Transverse colon (tissue), 4 donors: ENCODE measurements at regions not wholly inside any gene's neighbourhood (a gene's known extent, or its start where the extent isn't known, plus 50 kb on each side); places are given as distances from the start of the nearest gene placed in this dataset.

Experiments
- DNase-seq: peaks from one replicate; pipeline ENCODE4 v3.0.0-alpha.2; 2019
- H3K27ac ChIP-seq, 4 donors: fragments of 200-600 bp; sonication (generic); 2 replicates each; pipeline ENCODE4 v1.5.1; 2016 to 2018; ENCODE audit warnings: inconsistent platforms in 4 of 4
- H3K27me3 ChIP-seq: fragments of 200-600 bp; sonication (generic); 2 replicates; pipeline ENCODE4 v1.5.1; 2017; ENCODE audit warnings: inconsistent platforms
- H3K36me3 ChIP-seq, 4 donors: fragments of 200-600 bp; sonication (generic); 2 replicates each; pipeline ENCODE4 v1.5.1; 2017 to 2019; ENCODE audit warnings: inconsistent platforms in 4 of 4
- H3K4me1 ChIP-seq, 4 donors: fragments of 200-600 bp; sonication (generic); 2 replicates each; pipeline ENCODE4 v1.5.1; 2017 to 2020; ENCODE audit warnings: inconsistent platforms in 4 of 4
- H3K4me3 ChIP-seq, 4 donors: fragments of 200-600 bp; sonication (generic); 1 replicate in 1 of 4; 2 replicates in 3 of 4; pipeline versions ENCODE4 v1.5.1 to v1.6.1; 2017 to 2019; ENCODE audit warnings: inconsistent platforms in 4 of 4
- H3K9me3 ChIP-seq, 2 donors: fragments of 200-600 bp; sonication (generic); 2 replicates each; pipeline ENCODE4 v1.5.1; 2017 to 2019; ENCODE audit warnings: inconsistent platforms in 2 of 2
- EP300 ChIP-seq: sonication (generic); formaldehyde crosslinking; IDR thresholded peaks from one replicate; pipeline ENCODE4 v1.6.1; 2017; ENCODE audit warnings: antibody characterized with exemption, low read depth
- POLR2A ChIP-seq: fragments of 450-650 bp; IDR thresholded peaks from one replicate; pipeline ENCODE4 v1.6.1; 2016; ENCODE audit warnings: antibody characterized with exemption, mild to moderate bottlenecking, moderate library complexity
- POLR2AphosphoS5 ChIP-seq, 3 donors: sonication (generic); formaldehyde crosslinking; IDR thresholded peaks; one replicate each; pipeline ENCODE4 v1.6.1; 2016; ENCODE audit warnings: antibody characterized with exemption in 3 of 3
- WGBS, 2 donors: methylation state at CpG; one replicate each; pipeline ENCODE4 v1.1.5; 2018; ENCODE audit warnings: low coverage in 1 of 2; 5-methylcytosine and 5-hydroxymethylcytosine counted together
- in situ Hi-C, 4 donors: fragments of 200-750 bp; cut with MboI; loops; one replicate each; pipeline versions ENCODE4 v1.15.0 to v1.15.1; 2017; ENCODE audit warnings: low sequenced_read_pairs in 3 of 4, low pct_ligation_motif_present in 1 of 4, low pct_unique_long_range_greater_than_20kb in 1 of 4
- intact Hi-C: fragments of 100-400 bp; cut with DNase I; formaldehyde crosslinking; loops from one replicate; pipeline ENCODE4 v1.15.1; 2023; ENCODE audit warnings: low total_unique reads
- TF ChIP-seq, protein P1 (sequence below), 5 experiments: fragments of 200-600 bp in 3 of 5; fragments of 450-650 bp in 2 of 5; sonication (generic) in 3 of 5; IDR thresholded peaks; 1 replicate in 2 of 5; 2 replicates in 3 of 5; pipeline ENCODE4 v1.5.1; 2016 to 2017; ENCODE audit warnings: antibody characterized with exemption in 5 of 5, inconsistent platforms in 3 of 5, mild to moderate bottlenecking in 2 of 5, moderate library complexity in 1 of 5

DNA sequence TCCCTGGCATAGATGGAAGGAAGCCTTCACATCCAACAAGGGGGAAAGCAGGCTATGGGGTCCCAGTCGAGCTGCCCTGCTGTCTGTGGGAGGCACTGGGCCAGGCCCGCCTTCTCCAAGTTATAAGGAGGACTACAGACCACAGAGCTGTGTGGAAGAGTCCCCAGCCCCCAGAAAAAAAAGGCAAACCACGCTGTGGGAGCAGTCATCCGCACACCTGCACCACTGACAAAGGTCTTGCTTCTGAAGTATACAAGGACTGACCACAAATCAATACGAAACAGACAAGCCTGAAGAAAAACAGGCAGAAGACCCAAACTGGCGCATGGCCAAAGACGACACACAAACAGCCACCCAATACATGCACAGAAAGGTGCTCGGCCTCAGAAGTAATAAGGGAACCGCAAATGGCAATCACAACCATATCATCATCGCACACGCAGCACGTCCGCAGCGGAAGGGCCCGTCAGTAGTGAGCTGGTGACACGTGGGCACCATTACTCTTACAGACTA is 384.1 kb downstream of the CTTN start:
- H3K9me3 ChIP-seq, result no peaks in the 10 kb centered on the region
- no peak overlapping the region for H3K27ac ChIP-seq
- WGBS, 2 donors, result 79% methylated on average over 16 of the region's 16 CpGs; no CpG with 5 or more reads in 1 of the 2 donors
- TF ChIP-seq EP300 (no peak), POLR2A (no peak), POLR2AphosphoS5 (IDR thresholded peaks at IDR 0.05) (no peak)
- TF ChIP-seq, protein P1, sequence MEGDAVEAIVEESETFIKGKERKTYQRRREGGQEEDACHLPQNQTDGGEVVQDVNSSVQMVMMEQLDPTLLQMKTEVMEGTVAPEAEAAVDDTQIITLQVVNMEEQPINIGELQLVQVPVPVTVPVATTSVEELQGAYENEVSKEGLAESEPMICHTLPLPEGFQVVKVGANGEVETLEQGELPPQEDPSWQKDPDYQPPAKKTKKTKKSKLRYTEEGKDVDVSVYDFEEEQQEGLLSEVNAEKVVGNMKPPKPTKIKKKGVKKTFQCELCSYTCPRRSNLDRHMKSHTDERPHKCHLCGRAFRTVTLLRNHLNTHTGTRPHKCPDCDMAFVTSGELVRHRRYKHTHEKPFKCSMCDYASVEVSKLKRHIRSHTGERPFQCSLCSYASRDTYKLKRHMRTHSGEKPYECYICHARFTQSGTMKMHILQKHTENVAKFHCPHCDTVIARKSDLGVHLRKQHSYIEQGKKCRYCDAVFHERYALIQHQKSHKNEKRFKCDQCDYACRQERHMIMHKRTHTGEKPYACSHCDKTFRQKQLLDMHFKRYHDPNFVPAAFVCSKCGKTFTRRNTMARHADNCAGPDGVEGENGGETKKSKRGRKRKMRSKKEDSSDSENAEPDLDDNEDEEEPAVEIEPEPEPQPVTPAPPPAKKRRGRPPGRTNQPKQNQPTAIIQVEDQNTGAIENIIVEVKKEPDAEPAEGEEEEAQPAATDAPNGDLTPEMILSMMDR (IDR thresholded peaks at IDR 0.05), result no peak
- H3K4me3 ChIP-seq, result no peak overlapping the region
- no peaks in the 10 kb centered on the region for H3K36me3 ChIP-seq
- DNase-seq, result no peak
- peaks cover 0 to 16% (median 8%) of the 10 kb centered on the region in 4 donors for H3K4me1 ChIP-seq
- in situ Hi-C loops, result no loop called here
- H3K27me3 ChIP-seq, result no peaks in the 10 kb centered on the region
- intact Hi-C loops, result no loop called here

DNA sequence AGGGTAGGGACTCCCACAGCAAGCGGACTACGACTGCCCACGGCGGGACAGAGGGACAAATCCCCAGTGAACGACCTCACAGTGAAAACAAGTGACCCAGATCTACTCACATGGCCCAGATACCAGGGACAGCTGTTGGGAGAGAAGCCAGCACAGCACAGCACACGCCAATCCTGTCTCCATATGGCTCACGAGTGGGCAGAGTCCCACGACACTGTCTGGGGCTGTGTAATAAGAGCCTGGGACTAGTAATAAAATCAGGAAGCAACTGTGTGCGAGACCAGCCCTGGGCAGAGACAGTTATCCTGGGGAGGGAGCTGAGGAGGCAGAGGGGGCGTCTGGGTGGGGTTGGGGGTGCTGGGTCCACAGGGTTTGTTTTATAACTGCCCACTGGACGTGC is 385.0 kb downstream of the CTTN start:
- Histone ChIP-seq H3K36me3 (no peaks in the 10 kb centered on the region), H3K27me3 (no peaks in the 10 kb centered on the region), H3K4me3 (no peak overlapping the region), H3K27ac (no peak overlapping the region), H3K9me3 (no peaks in the 10 kb centered on the region), H3K4me1 (peaks cover 0 to 16% (median 8%) of the 10 kb centered on the region in 4 donors)
- intact Hi-C loops (no loop called here), in situ Hi-C loops (no loop called here)
- TF ChIP-seq, protein P1 (IDR thresholded peaks at IDR 0.05), result no peak
- no peak for TF ChIP-seq POLR2AphosphoS5 (IDR thresholded peaks at IDR 0.05)
- TF ChIP-seq POLR2A, result no peak
- no peak for TF ChIP-seq EP300
- WGBS, 2 donors, result 70% methylated on average over 11 of the region's 11 CpGs; no CpG with 5 or more reads in 1 of the 2 donors
- DNase-seq, result no peak

DNA sequence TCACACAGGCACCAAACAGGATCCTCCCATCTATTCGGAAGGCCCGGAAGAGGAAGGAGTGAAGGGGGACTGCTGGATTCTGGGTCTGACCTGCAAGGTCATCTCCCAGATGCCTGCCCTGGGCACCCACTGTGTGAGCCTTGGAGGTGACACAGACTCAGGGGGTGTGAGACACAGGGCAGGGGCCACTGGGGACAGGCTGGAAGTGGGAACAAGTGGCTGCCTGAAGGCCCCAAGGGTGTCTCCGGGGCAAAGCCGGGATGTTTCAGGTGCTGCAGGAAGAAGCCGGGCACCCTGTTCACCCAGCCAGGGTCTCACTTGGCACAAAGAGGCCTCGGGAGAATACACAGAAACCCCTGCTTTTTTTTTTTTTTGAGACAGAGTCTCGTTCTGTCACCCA is 385.5 kb downstream of the CTTN start:
- DNase-seq, result no peak
- 89 to 90% methylated on average over 2 to 7 of the region's 7 CpGs for WGBS, 2 donors

DNA sequence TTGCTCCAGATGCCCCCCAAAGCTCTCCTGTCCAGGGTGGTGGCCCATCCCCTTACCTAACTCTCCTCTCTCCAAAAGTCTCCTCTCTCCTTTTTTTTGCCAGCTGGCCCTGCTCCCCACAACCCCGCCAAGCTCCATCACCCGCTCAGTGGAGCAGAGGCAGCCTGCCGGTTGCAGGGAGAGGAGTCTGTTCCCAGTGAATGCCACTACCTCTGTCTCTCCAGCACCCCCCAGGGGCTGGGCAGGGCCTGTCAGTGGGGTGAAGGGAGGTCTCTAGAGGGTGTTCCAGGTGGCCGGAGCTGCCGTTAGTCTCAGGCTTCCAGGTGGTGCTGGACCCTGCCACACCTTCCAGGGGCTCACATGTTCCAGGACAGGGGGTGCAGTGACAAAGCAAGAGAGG is 387.0 kb downstream of the CTTN start:
- Histone ChIP-seq H3K27me3 (no peaks in the 10 kb centered on the region), H3K4me3 (no peak overlapping the region), H3K27ac (no peak overlapping the region), H3K4me1 (peaks cover 0 to 16% (median 8%) of the 10 kb centered on the region in 4 donors), H3K9me3 (no peaks in the 10 kb centered on the region), H3K36me3 (no peaks in the 10 kb centered on the region)
- DNase-seq, result no peak
- WGBS, 2 donors, result 74% methylated on average over 5 of the region's 5 CpGs; no CpG with 5 or more reads in 1 of the 2 donors
- in situ Hi-C loops (no loop called here), intact Hi-C loops (no loop called here)
- no peak for TF ChIP-seq POLR2AphosphoS5 (IDR thresholded peaks at IDR 0.05)

More for the DNA sequence above, 385.5 kb downstream of the CTTN start:
- TF ChIP-seq POLR2A (no peak), EP300 (no peak), POLR2AphosphoS5 (IDR thresholded peaks at IDR 0.05) (no peak)
- TF ChIP-seq, protein P1 (IDR thresholded peaks at IDR 0.05), result no peak
- Histone ChIP-seq H3K36me3 (no peaks in the 10 kb centered on the region), H3K27ac (no peak overlapping the region), H3K4me3 (no peak overlapping the region), H3K4me1 (peaks cover 0 to 16% (median 8%) of the 10 kb centered on the region in 4 donors), H3K27me3 (no peaks in the 10 kb centered on the region), H3K9me3 (no peaks in the 10 kb centered on the region)
- in situ Hi-C loops, result no loop called here
- intact Hi-C loops, result no loop called here
